ENCODE measurements at regions not wholly inside any gene's neighbourhood (a gene's known extent, or its start where the extent isn't known, plus 50 kb on each side); places are given as distances from the start of the nearest gene placed in this dataset.
"Not testable (repeated sequence)": the region's sequence is repeated elsewhere in the genome, so short reads cannot be mapped to it uniquely, and the experiment has no call there.

- Mint-ChIP-seq H3K9me3 (peaks cover 4% of the 10 kb centered on the region), H3K36me3 (no peaks in the 10 kb centered on the region), H3K4me1 (no peaks in the 10 kb centered on the region), H3K27ac (no peak overlapping the region), H3K4me3 (no peak overlapping the region)
- ATAC-seq (no peak), DNase-seq (ENCODE audit: low spot score in 2 of 2) (no peak)
These were observed 551.7 kb upstream of the LRRN3 start for GRCh38 chr7:110539216-110539615.

GRCh38 chr7:110541962-110542361 lies 549.0 kb upstream of the LRRN3 start:
- Mint-ChIP-seq H3K4me1 (no peaks in the 10 kb centered on the region), H3K36me3 (no peaks in the 10 kb centered on the region), H3K4me3 (no peak overlapping the region), H3K9me3 (peaks cover 4% of the 10 kb centered on the region), H3K27ac (no peak overlapping the region)
- no peak for ATAC-seq
- no peak for DNase-seq (ENCODE audit: low spot score in 2 of 2)

GRCh38 chr7:110544194-110544593 lies 546.7 kb upstream of the LRRN3 start:
- no peak for ATAC-seq
- H3K27ac Mint-ChIP-seq = no peak overlapping the region

GRCh38 chr7:110548372-110548771 lies 542.6 kb upstream of the LRRN3 start:
- Mint-ChIP-seq H3K4me1 (no peaks in the 10 kb centered on the region), H3K36me3 (no peaks in the 10 kb centered on the region), H3K4me3 (no peak overlapping the region), H3K27ac (no peak overlapping the region), H3K9me3 (peaks cover 4% of the 10 kb centered on the region)
- ATAC-seq (no peak), DNase-seq (ENCODE audit: low spot score in 2 of 2) (no peak)

More at GRCh38 chr7:110544194-110544593, 546.7 kb upstream of the LRRN3 start:
- Mint-ChIP-seq H3K9me3 (peaks cover 4% of the 10 kb centered on the region), H3K4me3 (no peak overlapping the region), H3K4me1 (no peaks in the 10 kb centered on the region), H3K36me3 (no peaks in the 10 kb centered on the region)
- DNase-seq (ENCODE audit: low spot score in 2 of 2) = no peak

GRCh38 chr7:110557136-110557535 lies 533.8 kb upstream of the LRRN3 start:
- Mint-ChIP-seq H3K4me3 (no peak overlapping the region), H3K9me3 (peaks cover 7% of the 10 kb centered on the region), H3K27ac (no peak overlapping the region), H3K4me1 (no peaks in the 10 kb centered on the region), H3K36me3 (no peaks in the 10 kb centered on the region)
- ATAC-seq (no peak), DNase-seq (ENCODE audit: low spot score in 2 of 2) (no peak)

GRCh38 chr7:110563286-110563685 lies 527.6 kb upstream of the LRRN3 start:
- H3K36me3 Mint-ChIP-seq; DNase-seq (ENCODE audit: low spot score in 2 of 2); H3K9me3 Mint-ChIP-seq; ATAC-seq; H3K4me3 Mint-ChIP-seq; H3K27ac Mint-ChIP-seq; H3K4me1 Mint-ChIP-seq: not testable (repeated sequence)

GRCh38 chr7:110564246-110564645 lies 526.7 kb upstream of the LRRN3 start:
- Mint-ChIP-seq H3K4me3 (no peak overlapping the region), H3K27ac (no peak overlapping the region), H3K9me3 (peaks cover 7% of the 10 kb centered on the region), H3K4me1 (no peaks in the 10 kb centered on the region), H3K36me3 (no peaks in the 10 kb centered on the region)
- ATAC-seq (no peak), DNase-seq (ENCODE audit: low spot score in 2 of 2) (no peak)

- no peaks in the 10 kb centered on the region for H3K36me3 Mint-ChIP-seq
- DNase-seq (ENCODE audit: low spot score in 2 of 2) (no peak), ATAC-seq (no peak)
- no peak overlapping the region for H3K27ac Mint-ChIP-seq
- H3K9me3 Mint-ChIP-seq = peaks cover 7% of the 10 kb centered on the region
- H3K4me3 Mint-ChIP-seq = no peak overlapping the region
- no peaks in the 10 kb centered on the region for H3K4me1 Mint-ChIP-seq
These were observed 522.5 kb upstream of the LRRN3 start for GRCh38 chr7:110568388-110568787.

- ATAC-seq (no peak), DNase-seq (ENCODE audit: low spot score in 2 of 2) (no peak)
- H3K9me3 Mint-ChIP-seq = peaks cover 7% of the 10 kb centered on the region
- H3K4me1 Mint-ChIP-seq = no peaks in the 10 kb centered on the region
- no peak overlapping the region for H3K4me3 Mint-ChIP-seq
- H3K27ac Mint-ChIP-seq = no peak overlapping the region
- no peaks in the 10 kb centered on the region for H3K36me3 Mint-ChIP-seq
These were observed 522.0 kb upstream of the LRRN3 start for GRCh38 chr7:110568932-110569331.

- ATAC-seq = no peak
- no peak overlapping the region for H3K27ac Mint-ChIP-seq
- peaks cover 7% of the 10 kb centered on the region for H3K9me3 Mint-ChIP-seq
- no peaks in the 10 kb centered on the region for H3K4me1 Mint-ChIP-seq
- H3K36me3 Mint-ChIP-seq = no peaks in the 10 kb centered on the region
- no peak overlapping the region for H3K4me3 Mint-ChIP-seq
- DNase-seq (ENCODE audit: low spot score in 2 of 2) = no peak
These were observed 521.3 kb upstream of the LRRN3 start for GRCh38 chr7:110569486-110570205.

- DNase-seq (ENCODE audit: low spot score in 2 of 2) = no peak
- H3K36me3 Mint-ChIP-seq = no peaks in the 10 kb centered on the region
- H3K27ac Mint-ChIP-seq = no peak overlapping the region
- no peak for ATAC-seq
- no peaks in the 10 kb centered on the region for H3K4me1 Mint-ChIP-seq
- no peaks in the 10 kb centered on the region for H3K9me3 Mint-ChIP-seq
- no peak overlapping the region for H3K4me3 Mint-ChIP-seq
These were observed 516.9 kb upstream of the LRRN3 start for GRCh38 chr7:110573862-110574528.

- Mint-ChIP-seq H3K36me3 (no peaks in the 10 kb centered on the region), H3K27ac (no peak overlapping the region), H3K9me3 (peaks cover 2% of the 10 kb centered on the region), H3K4me1 (no peaks in the 10 kb centered on the region), H3K4me3 (no peak overlapping the region)
- ATAC-seq (no peak), DNase-seq (ENCODE audit: low spot score in 2 of 2) (no peak)
These were observed 503.6 kb upstream of the LRRN3 start for GRCh38 chr7:110587294-110587693.

GRCh38 chr7:110590415-110590814 lies 500.5 kb upstream of the LRRN3 start:
- H3K4me3 Mint-ChIP-seq = no peak overlapping the region
- no peaks in the 10 kb centered on the region for H3K9me3 Mint-ChIP-seq
- DNase-seq (ENCODE audit: low spot score in 2 of 2) (no peak), ATAC-seq (no peak)
- H3K36me3 Mint-ChIP-seq = no peaks in the 10 kb centered on the region
- no peaks in the 10 kb centered on the region for H3K4me1 Mint-ChIP-seq
- H3K27ac Mint-ChIP-seq = no peak overlapping the region

- Mint-ChIP-seq H3K27ac (no peak overlapping the region), H3K9me3 (no peaks in the 10 kb centered on the region), H3K4me1 (no peaks in the 10 kb centered on the region), H3K36me3 (no peaks in the 10 kb centered on the region), H3K4me3 (no peak overlapping the region)
- ATAC-seq = no peak
- no peak for DNase-seq (ENCODE audit: low spot score in 2 of 2)
These were observed 499.6 kb upstream of the LRRN3 start for GRCh38 chr7:110591341-110591740.

GRCh38 chr7:110592557-110592956 lies 498.4 kb upstream of the LRRN3 start:
- ATAC-seq = no peak
- H3K27ac Mint-ChIP-seq = no peak overlapping the region
- no peak overlapping the region for H3K4me3 Mint-ChIP-seq
- no peaks in the 10 kb centered on the region for H3K36me3 Mint-ChIP-seq
- H3K4me1 Mint-ChIP-seq = no peaks in the 10 kb centered on the region
- DNase-seq (ENCODE audit: low spot score in 2 of 2) = no peak
- H3K9me3 Mint-ChIP-seq = no peaks in the 10 kb centered on the region

GRCh38 chr7:110593355-110593754 lies 497.6 kb upstream of the LRRN3 start:
- ATAC-seq (no peak), DNase-seq (ENCODE audit: low spot score in 2 of 2) (no peak)
- no peak overlapping the region for H3K4me3 Mint-ChIP-seq
- H3K9me3 Mint-ChIP-seq = no peaks in the 10 kb centered on the region
- H3K36me3 Mint-ChIP-seq = no peaks in the 10 kb centered on the region
- H3K27ac Mint-ChIP-seq = no peak overlapping the region
- H3K4me1 Mint-ChIP-seq = no peaks in the 10 kb centered on the region
